CD4-positive, alpha-beta T cell treated with Interleukin-2 at 100 ng/mL for 4 hours (primary cell): ENCODE measurements at regions not wholly inside any gene's neighbourhood (a gene's known extent, or its start where the extent isn't known, plus 50 kb on each side); places are given as distances from the start of the nearest gene placed in this dataset.

Experiments used
- DNase-seq: peaks from one replicate; pipeline ENCODE4 v3.0.0-alpha.2; 2020; ENCODE audit warnings: low spot score

DNA sequence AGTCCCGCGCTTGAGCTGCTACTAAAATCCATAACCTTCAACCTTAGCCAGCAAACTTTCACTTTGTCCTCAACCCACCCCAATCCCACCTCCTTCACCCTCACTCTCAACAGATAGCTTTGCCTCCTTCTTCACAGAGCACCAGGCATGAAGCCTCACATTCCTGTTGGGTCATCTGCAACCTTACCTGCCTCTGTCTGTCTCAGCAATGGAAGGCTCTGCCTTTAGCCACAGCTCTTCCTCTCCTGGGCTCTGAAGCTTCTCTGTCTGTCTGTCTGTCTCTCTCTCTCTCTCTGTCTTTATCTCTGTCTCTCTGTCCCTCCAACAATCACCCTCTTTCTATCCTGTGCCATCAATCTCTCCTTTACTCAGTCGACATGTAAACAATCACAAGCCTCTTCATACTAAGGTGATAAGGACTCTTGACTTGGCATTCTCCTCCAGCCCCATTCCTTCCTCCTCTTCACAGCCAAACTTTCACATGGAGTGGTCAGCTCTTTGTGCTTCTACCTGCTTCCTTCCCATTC, 220.8 kb downstream of the SPTSSA start:
- DNase-seq, result no peak

DNA sequence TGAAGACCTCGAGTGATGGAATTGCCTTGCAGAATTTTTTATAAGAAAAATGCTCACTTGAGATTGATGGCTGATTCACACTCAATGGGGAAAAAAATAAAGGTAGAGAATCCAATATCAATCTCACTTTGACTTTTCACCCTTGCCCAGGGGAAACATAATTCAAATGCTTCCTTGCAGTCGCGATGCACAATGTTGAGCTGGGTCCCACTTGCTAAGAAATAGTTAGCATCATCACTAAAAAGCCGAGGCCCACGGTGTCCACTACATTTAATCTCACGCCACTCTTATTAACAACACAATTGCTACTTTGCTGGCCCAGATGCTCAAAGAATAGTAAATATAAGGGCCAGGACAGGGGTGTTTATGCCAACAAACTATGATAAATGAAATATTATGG, 223.4 kb downstream of the SPTSSA start:
- DNase-seq, result no peak

DNA sequence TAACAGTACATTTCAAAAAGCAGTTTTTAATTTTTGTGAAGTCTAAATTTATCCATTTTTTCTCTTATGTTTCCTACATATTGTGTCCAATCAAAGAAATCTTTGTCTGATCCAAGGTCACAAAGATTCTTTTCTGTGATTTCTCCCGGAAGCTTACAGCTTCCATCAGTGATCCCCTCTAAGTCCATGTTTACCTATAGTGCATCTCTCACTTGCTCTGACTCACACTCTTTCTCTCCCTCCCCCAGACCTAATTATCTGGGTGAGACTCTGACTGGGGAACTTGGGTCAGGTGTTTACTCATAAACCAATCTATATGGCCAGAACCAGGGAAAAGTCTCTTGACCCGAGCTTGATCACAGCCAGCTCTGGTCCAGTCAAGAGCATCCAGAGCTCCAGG, 224.4 kb downstream of the SPTSSA start:
- no peak for DNase-seq

DNA sequence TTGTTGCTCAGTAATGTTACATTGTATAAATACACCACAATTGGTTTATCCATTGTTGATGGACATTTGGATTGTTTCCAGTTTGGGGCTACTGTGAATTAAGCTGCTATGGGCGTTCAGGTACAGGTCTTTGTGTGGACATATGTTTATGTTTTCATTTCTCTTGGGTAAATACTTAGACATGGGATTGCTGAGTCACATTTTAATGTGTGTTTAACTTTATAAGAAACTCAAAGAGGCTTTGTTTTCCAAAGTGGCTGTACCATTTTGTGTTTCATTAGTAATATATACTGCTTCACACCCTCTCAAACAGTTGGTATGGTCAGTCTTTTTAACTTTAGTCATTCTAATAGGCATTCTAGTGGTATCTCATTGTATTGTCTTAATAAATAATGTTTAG, 225.0 kb downstream of the SPTSSA start:
- no peak for DNase-seq

DNA sequence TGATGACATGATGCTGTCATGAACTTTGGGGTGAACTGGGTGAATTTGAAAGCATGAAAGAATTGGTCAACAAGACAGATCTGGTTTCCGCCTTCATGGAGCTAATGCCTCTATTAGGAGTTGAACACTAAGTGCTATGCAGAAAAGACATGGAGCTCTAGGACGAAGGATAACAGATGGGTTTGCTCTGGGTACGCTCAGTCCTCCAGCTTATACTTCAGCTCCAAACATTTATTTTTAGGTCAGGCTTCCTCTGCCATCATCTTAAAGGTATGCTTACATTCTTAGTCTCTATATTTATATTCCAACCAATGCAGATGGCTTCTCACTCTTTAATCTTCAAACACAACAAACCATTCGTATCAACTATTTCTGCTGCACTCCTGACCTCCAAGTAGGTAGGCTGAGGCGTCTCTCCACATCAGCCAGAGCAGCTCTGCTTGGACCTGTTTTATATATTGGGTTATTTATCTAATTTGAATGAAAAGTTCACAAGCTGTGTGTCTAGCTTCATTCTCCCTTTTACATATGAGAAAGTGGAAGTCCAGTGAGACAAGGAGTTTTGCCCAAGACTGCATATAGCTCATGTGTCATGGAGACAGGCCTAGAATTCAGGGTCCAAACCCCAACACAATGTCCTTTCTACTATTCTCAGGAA, 226.3 kb downstream of the SPTSSA start:
- DNase-seq, result no peak

DNA sequence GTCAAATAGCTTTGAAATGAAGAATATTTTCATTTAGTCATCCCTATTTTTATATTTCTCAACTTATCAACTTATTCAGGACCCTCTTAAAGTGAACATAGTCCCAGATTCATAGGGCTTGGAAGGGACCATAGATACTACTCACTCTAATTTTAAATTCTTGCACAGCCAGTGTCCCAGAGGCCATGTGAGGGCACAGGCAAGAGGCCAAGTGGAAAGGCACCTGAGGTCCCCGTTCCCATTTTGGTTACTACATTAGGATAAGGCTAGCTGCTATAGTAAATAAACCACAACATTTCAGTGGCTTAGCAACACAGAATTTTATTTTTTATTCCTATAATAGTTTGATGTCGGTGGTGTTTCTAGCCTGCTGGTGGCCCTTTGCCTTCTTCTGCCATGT, 227.8 kb downstream of the SPTSSA start:
- DNase-seq, result no peak

DNA sequence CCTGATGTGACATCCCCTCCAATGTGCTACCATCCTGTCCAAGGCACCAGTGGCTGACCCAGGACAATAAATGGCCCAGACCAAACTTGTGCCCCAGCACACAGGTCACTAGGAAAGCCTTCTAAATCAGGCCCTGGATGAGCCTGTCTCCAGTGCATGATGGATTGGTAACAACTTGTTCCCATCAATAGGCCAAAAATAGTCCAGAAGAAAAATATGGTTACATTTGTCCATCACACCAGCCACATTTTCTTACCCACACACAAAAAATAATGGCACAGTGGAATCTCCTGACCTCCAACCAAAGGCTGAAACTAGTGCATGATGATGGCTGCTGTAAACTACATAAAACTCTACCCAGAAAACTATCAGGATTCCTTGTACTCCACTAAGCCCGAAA, 228.4 kb downstream of the SPTSSA start:
- DNase-seq, result no peak

DNA sequence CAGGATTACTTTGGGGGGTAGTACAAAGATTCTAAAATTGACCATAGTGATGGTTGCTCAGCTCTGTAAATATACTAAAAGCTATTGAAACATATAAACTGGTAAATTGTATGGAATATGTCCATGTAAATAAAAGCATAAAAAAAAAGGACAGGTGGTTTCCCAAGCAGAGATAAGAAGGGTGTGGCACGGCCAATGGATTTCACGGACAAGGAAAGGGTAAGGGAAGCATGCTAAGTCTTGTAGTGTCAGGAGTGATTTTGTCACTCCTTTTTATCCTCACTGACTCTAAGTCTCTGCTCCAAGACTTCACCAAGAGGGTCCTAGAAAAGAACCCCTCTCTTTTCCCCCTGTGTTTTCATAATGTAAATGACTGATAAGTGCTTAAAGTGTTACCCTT, 229.2 kb downstream of the SPTSSA start:
- DNase-seq, result no peak

DNA sequence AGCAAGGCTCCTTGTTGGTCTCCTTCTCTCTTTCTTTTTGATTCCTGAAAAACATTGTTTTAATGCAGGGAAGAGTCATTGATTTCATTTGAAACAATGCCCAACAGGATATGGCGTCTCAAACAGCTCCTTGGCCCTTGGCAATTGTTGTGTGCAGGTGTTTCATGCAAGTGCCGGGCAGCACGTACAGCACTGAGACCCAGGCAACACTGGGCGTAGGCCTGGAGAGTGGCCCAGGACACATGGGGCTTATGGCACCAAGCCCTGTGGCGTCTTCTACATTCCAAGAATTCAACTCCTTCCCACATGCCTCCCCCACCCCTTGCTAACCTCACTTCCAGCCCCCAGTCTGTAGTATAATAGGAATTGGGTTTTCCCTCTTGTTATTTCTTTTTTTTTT, 230.4 kb downstream of the SPTSSA start:
- DNase-seq, result no peak

DNA sequence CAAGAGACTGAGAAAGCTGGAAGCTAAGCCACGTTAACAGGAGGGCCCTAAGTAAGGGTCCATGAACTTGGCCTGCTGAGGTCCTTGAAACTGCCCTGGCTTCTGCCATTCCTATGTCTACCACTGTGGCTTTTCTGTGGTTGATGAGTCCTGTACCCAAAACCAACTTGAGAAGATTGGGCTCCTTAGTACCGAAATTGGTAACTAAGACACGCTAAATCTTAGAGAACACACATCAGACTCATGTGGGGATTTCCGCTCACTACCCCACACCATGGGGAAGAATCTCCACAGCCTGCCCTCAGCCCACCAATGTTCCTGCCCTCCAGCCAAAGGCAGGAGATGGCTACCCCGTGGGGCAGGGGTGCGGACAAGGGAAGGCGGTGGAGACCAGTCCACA, 232.9 kb downstream of the SPTSSA start:
- no peak for DNase-seq

DNA sequence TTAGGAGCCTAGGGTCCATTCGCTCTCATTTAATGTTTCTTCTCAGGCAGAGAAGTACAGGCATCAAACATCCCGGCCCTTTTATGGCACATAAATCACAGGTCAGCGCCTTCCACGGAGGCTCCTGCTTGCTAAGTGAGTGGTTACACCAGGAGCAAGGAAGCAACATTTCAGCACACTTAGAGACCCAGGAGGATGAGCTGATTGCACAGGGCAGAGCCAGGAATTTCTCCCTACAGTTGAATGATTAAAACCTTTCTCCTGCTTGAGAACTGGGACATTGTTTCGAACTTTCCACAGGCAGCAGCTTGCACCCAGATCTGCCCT, 233.4 kb downstream of the SPTSSA start:
- no peak for DNase-seq

DNA sequence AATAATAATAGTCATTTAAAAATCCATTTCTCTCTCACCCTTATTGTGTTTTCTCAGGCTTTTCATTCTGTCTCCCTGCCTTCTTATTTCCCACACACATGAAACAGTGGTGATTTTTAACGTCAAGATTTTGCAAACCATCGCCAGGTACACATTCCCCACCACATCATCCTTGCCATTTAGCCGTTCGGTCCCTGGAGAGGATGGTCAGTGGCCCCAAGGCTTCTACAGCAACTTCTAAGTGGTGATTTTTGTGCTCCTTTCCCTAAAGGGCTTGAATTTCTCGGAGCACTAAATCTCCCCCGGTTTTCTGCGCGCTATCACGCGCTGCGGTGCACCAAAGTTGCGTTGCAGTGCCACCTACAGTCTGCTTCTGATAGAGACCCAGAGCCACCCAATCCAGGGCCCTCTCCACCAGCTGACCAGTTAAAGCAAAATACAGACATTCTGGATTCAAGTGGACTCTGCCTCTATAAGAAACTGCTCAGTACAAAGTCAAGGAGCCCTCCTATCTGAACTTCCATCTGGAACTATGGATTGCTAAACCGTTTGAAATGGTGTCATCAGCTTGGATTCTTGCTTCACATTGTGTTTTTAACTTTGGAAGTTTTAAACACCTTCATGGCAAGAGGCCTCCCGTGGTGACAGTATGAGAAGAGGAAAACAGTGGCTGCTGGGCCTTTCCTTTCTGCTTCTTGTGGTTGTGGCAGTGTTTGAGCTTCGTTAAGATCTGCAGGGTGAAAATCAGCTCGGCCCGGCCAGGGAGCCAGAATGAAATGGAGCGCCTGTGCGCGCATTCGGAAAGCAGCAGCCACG, 234.0 kb downstream of the SPTSSA start:
- DNase-seq, result peak; percentile 57

DNA sequence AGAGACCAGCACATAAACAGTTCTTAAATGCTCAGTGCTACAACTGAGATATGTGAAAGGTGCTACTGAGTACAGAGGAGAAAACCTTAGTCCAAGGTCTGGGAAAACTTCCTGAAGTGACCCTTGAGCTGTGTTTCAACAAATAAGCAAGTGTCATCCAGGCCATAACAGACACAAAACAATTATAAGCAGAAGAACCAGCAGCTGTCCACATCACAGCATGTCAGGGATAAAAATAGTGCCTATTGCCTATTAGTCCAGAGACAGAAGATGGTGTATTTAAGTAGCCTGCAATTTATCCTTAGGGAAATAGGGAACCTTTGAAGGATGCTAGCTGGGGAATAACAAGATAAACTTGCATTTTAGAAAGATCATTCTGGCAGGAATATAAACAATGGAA, 237.8 kb downstream of the SPTSSA start:
- no peak for DNase-seq

DNA sequence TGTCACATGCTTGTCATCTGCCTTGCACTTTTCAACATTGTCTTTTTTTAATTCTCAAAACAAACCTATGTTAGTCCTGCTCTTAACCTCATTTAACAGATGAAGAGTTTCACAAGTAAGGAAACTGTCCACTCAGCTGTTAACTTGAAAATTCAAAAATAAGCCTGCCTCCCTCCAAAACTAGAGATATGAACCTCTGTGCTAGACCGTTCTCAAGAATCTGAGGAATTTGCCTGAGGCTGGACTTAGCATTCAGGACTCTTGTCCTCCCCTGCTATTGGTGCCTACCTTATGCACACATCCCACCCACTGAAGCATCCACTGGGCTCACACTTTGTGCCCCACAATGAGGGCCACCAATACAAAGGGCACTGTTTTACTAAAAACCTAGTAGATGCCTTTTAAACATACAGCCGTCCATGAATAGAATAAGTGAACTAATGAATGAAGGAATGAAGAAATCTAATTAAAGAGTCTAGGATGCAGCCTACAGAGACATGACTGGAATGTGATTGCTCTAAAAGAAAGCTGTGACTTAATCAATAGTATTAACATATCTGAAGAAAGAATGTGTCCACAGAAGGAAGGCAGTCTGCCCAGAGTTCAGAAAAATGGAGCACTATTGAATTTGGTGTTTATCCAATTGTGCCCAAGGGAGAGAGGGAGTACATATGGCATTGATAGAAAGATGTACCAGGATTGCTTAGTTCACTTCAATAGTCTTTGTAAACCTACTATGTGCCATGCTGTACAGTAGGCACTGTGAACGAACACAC, 238.5 kb downstream of the SPTSSA start:
- DNase-seq, result no peak

DNA sequence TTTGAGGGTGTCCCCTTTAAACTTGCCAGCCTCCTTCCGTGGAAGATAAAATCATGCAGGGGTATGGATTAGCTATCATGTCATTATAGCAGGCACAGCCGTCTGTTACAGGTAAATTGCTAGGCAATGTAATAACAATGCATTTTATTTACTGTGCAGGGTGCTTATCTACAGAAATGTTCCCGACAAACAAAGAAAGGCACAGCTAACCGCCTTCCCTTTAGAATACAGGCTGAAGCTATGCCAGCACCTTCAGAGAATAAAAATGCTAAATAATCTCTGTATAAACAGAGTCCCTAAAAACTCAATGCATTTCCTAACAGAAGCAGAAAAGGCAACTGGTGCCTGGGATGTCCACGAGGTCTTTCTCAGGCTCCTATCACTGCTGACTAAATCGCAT, 239.2 kb downstream of the SPTSSA start:
- no peak for DNase-seq

DNA sequence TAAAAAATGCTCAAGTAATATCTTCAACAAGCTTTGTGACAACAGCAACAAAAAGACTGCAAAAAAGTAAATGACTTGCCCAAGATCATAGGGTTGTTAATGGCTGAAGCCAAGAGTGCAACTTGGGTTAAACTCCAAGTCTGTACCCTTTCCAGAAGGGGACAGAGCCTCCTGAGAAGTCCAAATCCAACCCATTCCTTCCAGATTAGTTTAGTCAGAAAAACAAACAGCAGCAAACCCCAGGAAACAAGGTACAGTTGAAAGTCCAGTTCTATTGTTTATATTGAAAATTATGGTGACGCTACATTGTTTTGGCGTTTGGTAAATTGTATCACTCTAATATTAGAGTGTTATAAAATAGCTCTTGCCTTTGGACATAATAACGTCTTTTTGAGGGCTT, 239.9 kb downstream of the SPTSSA start:
- no peak for DNase-seq

DNA sequence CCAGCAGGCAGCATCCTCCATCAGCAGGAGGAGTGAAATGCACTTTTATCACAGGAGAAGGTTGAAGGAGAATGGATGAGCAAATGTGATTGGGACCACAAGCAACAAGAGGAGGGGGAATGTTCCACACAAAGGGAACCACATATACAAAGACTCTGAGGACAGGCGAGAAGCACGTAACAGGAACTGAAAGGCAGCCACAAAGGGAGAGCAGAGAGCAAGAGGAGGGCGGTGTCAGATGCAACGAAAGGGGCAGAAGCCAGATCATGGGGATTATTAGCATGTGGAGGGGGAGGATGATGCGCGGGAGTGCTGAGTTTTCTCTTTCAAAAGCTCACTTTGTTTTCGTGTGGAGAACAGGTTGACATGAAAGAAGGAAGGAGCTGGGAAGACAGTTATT, 241.1 kb downstream of the SPTSSA start:
- no peak for DNase-seq

DNA sequence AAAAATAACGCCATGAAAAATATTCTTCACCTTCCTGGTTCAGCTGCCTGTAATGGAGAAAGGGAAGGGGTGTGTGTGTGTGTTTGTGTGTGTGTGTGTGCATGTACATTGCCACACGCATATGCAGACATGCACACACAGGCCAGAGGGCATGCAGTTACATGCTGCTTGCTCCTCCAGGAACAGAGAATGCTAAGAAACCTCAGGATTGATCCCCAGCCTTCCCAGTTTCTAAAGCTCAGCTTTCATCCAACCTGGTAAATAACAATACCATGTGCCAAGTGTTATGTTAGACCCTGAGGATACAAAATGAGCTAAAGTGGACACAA, 241.7 kb downstream of the SPTSSA start:
- DNase-seq, result no peak

DNA sequence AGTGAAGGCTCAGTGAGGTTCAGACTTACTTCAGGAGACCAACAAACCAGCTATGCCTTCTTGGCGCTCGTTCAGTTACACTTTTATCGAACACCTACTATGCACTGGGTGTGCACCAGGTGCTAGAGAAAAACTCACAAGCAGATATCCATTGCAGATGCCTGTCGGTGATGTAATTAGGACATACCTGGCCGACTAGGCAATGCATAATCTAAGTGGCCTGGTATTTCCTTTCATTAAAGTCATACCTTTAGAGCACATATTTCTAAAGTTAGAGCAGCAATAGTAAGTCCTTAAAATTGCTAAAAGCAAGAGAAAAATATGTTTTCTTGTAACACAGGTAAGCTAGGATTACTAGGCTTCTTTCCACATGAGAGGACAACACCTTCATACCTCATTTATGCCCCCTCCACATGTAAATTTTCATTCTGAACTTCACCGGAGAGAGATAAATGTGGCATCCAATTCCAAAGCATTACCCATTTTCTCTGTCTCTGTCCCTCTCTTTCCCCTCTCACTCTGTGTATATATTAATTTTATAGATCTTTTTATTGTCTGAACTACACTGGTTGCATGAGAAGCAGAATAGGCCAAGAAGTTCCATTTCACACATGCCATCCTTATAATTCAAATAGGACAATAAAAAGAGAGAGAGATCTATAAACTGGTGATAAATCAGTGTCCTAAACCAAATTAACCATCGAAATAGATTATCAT, 242.2 kb downstream of the SPTSSA start:
- no peak for DNase-seq

DNA sequence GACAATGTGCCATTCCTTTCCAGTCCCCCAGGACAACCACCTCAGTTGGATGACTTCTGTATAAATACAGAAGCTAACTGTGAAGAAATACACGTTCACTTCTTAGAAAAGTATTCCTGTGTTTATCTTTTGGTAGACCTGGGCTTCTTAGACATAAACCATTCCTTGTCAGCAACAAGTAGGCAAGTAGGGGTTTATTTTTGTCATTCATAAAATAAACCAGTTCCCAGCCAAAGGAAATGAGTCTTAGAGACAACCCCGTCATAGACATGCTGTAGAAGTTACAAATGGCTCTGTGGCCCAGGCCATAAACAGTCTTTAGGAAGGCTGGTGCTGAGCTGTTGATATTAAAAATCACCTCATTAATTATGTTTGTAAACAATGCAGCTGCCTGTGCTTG, 243.2 kb downstream of the SPTSSA start:
- DNase-seq, result no peak

DNA sequence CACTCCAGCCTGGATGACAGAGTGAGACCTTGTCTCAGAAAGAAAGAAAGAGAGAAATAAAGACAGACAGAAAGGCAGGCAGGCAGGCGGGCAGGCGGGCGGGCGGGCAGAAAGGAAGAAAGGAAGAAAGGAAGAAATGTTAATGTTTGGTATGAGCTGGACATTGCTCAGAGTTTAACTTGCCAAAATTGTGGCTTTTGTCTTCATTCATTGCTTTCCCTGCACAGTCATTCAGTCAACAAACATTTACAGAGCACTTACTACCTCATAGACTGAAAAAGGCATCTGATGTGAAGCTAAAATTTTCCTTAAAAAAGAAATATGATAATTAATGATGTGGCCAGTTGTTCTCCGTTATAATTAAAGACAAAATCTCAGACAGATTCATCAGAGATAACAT, 247.1 kb downstream of the SPTSSA start:
- no peak for DNase-seq

DNA sequence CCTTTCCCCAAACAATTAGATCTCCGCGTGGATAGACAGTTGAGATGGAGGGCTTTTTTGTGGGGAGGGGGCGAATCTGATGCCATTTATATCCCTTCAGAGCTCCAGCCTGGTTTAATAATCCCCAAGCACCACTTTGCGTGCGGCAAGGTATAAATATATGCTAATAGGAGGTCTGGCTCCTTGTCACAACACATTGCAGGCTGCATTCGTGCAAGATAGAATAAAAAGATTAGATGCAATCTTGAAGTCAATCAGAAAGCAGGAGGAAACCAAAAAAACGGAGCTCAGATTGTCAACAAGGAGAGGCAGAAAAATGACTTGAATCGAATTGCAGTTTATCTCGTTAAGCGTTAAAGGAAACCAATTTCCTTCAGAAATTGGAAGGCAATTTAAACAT, 248.7 kb downstream of the SPTSSA start:
- no peak for DNase-seq
